OCI-LY7 (cell line): ENCODE measurements at regions not wholly inside any gene's neighbourhood (a gene's known extent, or its start where the extent isn't known, plus 50 kb on each side); places are given as distances from the start of the nearest gene placed in this dataset.

Experiments used
- BruUV-seq: library from RNA; stranded (reverse); fragments of 400-500 nt; replicated peaks from 2 replicates; lab custom pipeline; 2021; lab: Mats Ljungman, UMichigan
- CTCF ChIA-PET: fragments of 300-600 bp; sonication (Branson Sonifier 250); formaldehyde crosslinking; loops from one replicate; lab custom pipeline; 2022; ENCODE audit warnings: antibody characterized with exemption; ENCODE audit not compliant: unreplicated experiment; lab: Charles Lee
- POLR2A ChIA-PET: fragments of 300-600 bp; sonication (Branson Sonifier 250); formaldehyde crosslinking; loops from one replicate; lab custom pipeline; 2022; ENCODE audit warnings: antibody characterized with exemption; lab: Charles Lee
- DNase-seq: peaks from one replicate; pipeline ENCODE4 v3.0.0-alpha.2; 2015; ENCODE audit warnings: low spot score
- H2AFZ ChIP-seq: fragments of 200-600 bp; sonication (generic), shearing (Covaris generic); 2 replicates; pipeline ENCODE4 v1.6.1; 2014; ENCODE audit warnings: mild to moderate bottlenecking, antibody characterized with exemption, low read length, moderate library complexity
- H3K27ac ChIP-seq: fragments of 200-600 bp; sonication (generic); 2 replicates; pipeline ENCODE4 v1.5.1; 2014; ENCODE audit warnings: mixed run types, low read depth, mild to moderate bottlenecking, moderate library complexity, low read length, inconsistent platforms; ENCODE audit not compliant: poor library complexity, severe bottlenecking
- H3K36me3 ChIP-seq: fragments of 200-600 bp; sonication (generic); 2 replicates; pipeline ENCODE4 v1.6.1; 2014; ENCODE audit warnings: mild to moderate bottlenecking, antibody characterized with exemption, low read length, moderate library complexity, mixed read lengths; ENCODE audit not compliant: insufficient read depth
- H3K4me1 ChIP-seq: fragments of 200-600 bp; sonication (generic); 2 replicates; pipeline ENCODE4 v1.5.1; 2014; ENCODE audit warnings: mild to moderate bottlenecking, low read length; ENCODE audit not compliant: insufficient read depth, poor library complexity, severe bottlenecking
- H3K4me2 ChIP-seq: fragments of 200-600 bp; sonication (generic); 2 replicates; pipeline ENCODE4 v1.6.1; 2014; ENCODE audit warnings: mild to moderate bottlenecking, low read length
- H3K4me3 ChIP-seq: fragments of 200-600 bp; sonication (generic); 2 replicates; pipeline ENCODE4 v1.5.1; 2014; ENCODE audit warnings: mild to moderate bottlenecking, low read depth, low read length; ENCODE audit not compliant: poor library complexity, severe bottlenecking
- H3K79me2 ChIP-seq: fragments of 200-600 bp; sonication (generic); 2 replicates; pipeline ENCODE4 v1.6.1; 2016; ENCODE audit warnings: low read depth, mild to moderate bottlenecking, low read length, moderate library complexity, mixed read lengths; ENCODE audit not compliant: insufficient read depth
- H3K9me2 ChIP-seq: fragments of 200-600 bp; sonication (generic); 2 replicates; pipeline ENCODE4 v1.6.1; 2016; ENCODE audit warnings: mild to moderate bottlenecking, low read length, mixed read lengths; ENCODE audit not compliant: insufficient read depth
- H3K9me3 ChIP-seq: fragments of 200-600 bp; sonication (generic); 2 replicates; pipeline ENCODE4 v1.6.1; 2014; ENCODE audit warnings: mild to moderate bottlenecking, mixed run types, low read length, mixed read lengths
- H4K20me1 ChIP-seq: fragments of 200-600 bp; sonication (generic); 2 replicates; pipeline ENCODE4 v1.6.1; 2014; ENCODE audit warnings: mild to moderate bottlenecking, antibody characterized with exemption, low read length, moderate library complexity, mixed read lengths; ENCODE audit not compliant: insufficient read depth
- CTCF ChIP-seq: fragments of 200-600 bp; sonication (generic); conservative IDR thresholded peaks from 2 replicates; pipeline ENCODE4 v1.5.1; 2014; ENCODE audit warnings: mild to moderate bottlenecking, antibody characterized with exemption, low read length, moderate library complexity, mixed read lengths
- EZH2phosphoT487 ChIP-seq: fragments of 200-600 bp; sonication (generic); IDR thresholded peaks from 2 replicates; pipeline ENCODE4 v1.6.1; 2018; ENCODE audit warnings: low read depth, borderline replicate concordance, mild to moderate bottlenecking, mixed run types, antibody characterized with exemption, low read length, moderate library complexity, mixed read lengths
- intact Hi-C: fragments of 100-400 bp; cut with micrococcal nuclease; formaldehyde crosslinking; loops from one replicate; pipeline ENCODE4 v1.10.0; 2022; ENCODE audit not compliant: unreplicated experiment

- no peaks in the 10 kb centered on the region for H3K9me2 ChIP-seq
- no peaks in the 10 kb centered on the region for H3K36me3 ChIP-seq
- H3K4me2 ChIP-seq, result no peak overlapping the region
- BruUV-seq, result no TSS peak
- H3K9me3 ChIP-seq, result no peaks in the 10 kb centered on the region
- H3K27ac ChIP-seq, result no peak overlapping the region
- no peak overlapping the region for H3K4me3 ChIP-seq
- H3K79me2 ChIP-seq, result no peaks in the 10 kb centered on the region
- DNase-seq, result no peak
- no peak overlapping the region for H2AFZ ChIP-seq
- TF ChIP-seq EZH2phosphoT487 (no peak), CTCF (no peak)
- POLR2A ChIA-PET, result no interaction called here
- CTCF ChIA-PET, result no interaction called here
- intact Hi-C loops, result no loop called here
- H4K20me1 ChIP-seq, result no peaks in the 10 kb centered on the region
- no peaks in the 10 kb centered on the region for H3K4me1 ChIP-seq
These were observed 547.1 kb upstream of the SOX11 start for GRCh38 chr2:5145053-5145452.

GRCh38 chr2:5145801-5146200, 546.4 kb upstream of the SOX11 start:
- Histone ChIP-seq H3K4me1 (no peaks in the 10 kb centered on the region), H3K79me2 (no peaks in the 10 kb centered on the region), H4K20me1 (no peaks in the 10 kb centered on the region), H3K9me2 (no peaks in the 10 kb centered on the region), H3K36me3 (no peaks in the 10 kb centered on the region), H3K4me2 (no peak overlapping the region), H3K27ac (no peak overlapping the region), H3K9me3 (no peaks in the 10 kb centered on the region), H3K4me3 (no peak overlapping the region), H2AFZ (no peak overlapping the region)
- TF ChIP-seq EZH2phosphoT487 (no peak), CTCF (no peak)
- BruUV-seq, result no TSS peak
- CTCF ChIA-PET, result no interaction called here
- no peak for DNase-seq
- POLR2A ChIA-PET, result no interaction called here
- intact Hi-C loops, result no loop called here

- H2AFZ ChIP-seq, result no peak overlapping the region
- TF ChIP-seq CTCF, result no peak
- TF ChIP-seq EZH2phosphoT487, result no peak
- no peak overlapping the region for H3K4me3 ChIP-seq
- no peak for DNase-seq
- no peaks in the 10 kb centered on the region for H3K9me2 ChIP-seq
- H4K20me1 ChIP-seq, result no peaks in the 10 kb centered on the region
- no peaks in the 10 kb centered on the region for H3K36me3 ChIP-seq
- no peak overlapping the region for H3K27ac ChIP-seq
- no peak overlapping the region for H3K4me2 ChIP-seq
- H3K9me3 ChIP-seq, result no peaks in the 10 kb centered on the region
- intact Hi-C loops, result no loop called here
- BruUV-seq, result no TSS peak
- H3K4me1 ChIP-seq, result no peaks in the 10 kb centered on the region
- POLR2A ChIA-PET, result no interaction called here
- H3K79me2 ChIP-seq, result no peaks in the 10 kb centered on the region
- CTCF ChIA-PET, result no interaction called here
These were observed 543.6 kb upstream of the SOX11 start for GRCh38 chr2:5148392-5149085.
